ENCODE measurements at regions not wholly inside any gene's neighbourhood (a gene's known extent, or its start where the extent isn't known, plus 50 kb on each side); places are given as distances from the start of the nearest gene placed in this dataset.

- Histone ChIP-seq H3K27ac (ENCODE audit: low read length) (no peak overlapping the region), H3K9me3 (ENCODE audit: control insufficient read depth, low read depth, low read length) (no peaks in the 10 kb centered on the region)
- no CpG with 5 or more reads among the region's 3 CpGs for WGBS (ENCODE audit: insufficient coverage, low lambda C conversion rate)
Measured at GRCh38 chr10:44012921-44013320, 364.2 kb upstream of the ZNF32 start.

GRCh38 chr10:44011603-44011981 is 362.9 kb upstream of the ZNF32 start:
- no peak overlapping the region for H3K27ac ChIP-seq (ENCODE audit: low read length)
- WGBS (ENCODE audit: insufficient coverage, low lambda C conversion rate), result no CpG with 5 or more reads among the region's 5 CpGs
- no peaks in the 10 kb centered on the region for H3K36me3 ChIP-seq (ENCODE audit: control insufficient read depth, insufficient read depth, low read length)
- H3K4me1 ChIP-seq (ENCODE audit: control insufficient read depth, insufficient read depth, low read length), result no peaks in the 10 kb centered on the region
- no peak for DNase-seq
- H3K9me3 ChIP-seq (ENCODE audit: control insufficient read depth, low read depth, low read length), result no peaks in the 10 kb centered on the region
- no peaks in the 10 kb centered on the region for H3K27me3 ChIP-seq (ENCODE audit: control insufficient read depth, insufficient read depth, low read length)
- no peak overlapping the region for H3K4me3 ChIP-seq (ENCODE audit: low read length)

More at GRCh38 chr10:44012921-44013320, 364.2 kb upstream of the ZNF32 start:
- Histone ChIP-seq H3K36me3 (ENCODE audit: control insufficient read depth, insufficient read depth, low read length) (no peaks in the 10 kb centered on the region), H3K4me3 (ENCODE audit: low read length) (no peak overlapping the region), H3K27me3 (ENCODE audit: control insufficient read depth, insufficient read depth, low read length) (no peaks in the 10 kb centered on the region), H3K4me1 (ENCODE audit: control insufficient read depth, insufficient read depth, low read length) (no peaks in the 10 kb centered on the region)
- no peak for DNase-seq

GRCh38 chr10:44010873-44011602 is 362.4 kb upstream of the ZNF32 start:
- no peak for DNase-seq
- H3K27ac ChIP-seq (ENCODE audit: low read length), result no peak overlapping the region
- WGBS (ENCODE audit: insufficient coverage, low lambda C conversion rate), result no CpG with 5 or more reads among the region's 2 CpGs

GRCh38 chr10:44009891-44010632 is 361.4 kb upstream of the ZNF32 start:
- Histone ChIP-seq H3K27me3 (ENCODE audit: control insufficient read depth, insufficient read depth, low read length) (no peaks in the 10 kb centered on the region), H3K36me3 (ENCODE audit: control insufficient read depth, insufficient read depth, low read length) (no peaks in the 10 kb centered on the region), H3K27ac (ENCODE audit: low read length) (no peak overlapping the region), H3K9me3 (ENCODE audit: control insufficient read depth, low read depth, low read length) (no peaks in the 10 kb centered on the region), H3K4me1 (ENCODE audit: control insufficient read depth, insufficient read depth, low read length) (no peaks in the 10 kb centered on the region), H3K4me3 (ENCODE audit: low read length) (no peak overlapping the region)
- no peak for DNase-seq
- WGBS (ENCODE audit: insufficient coverage, low lambda C conversion rate), result 83% methylated on average over 1 of the region's 8 CpGs

More at GRCh38 chr10:44010873-44011602, 362.4 kb upstream of the ZNF32 start:
- Histone ChIP-seq H3K27me3 (ENCODE audit: control insufficient read depth, insufficient read depth, low read length) (no peaks in the 10 kb centered on the region), H3K4me3 (ENCODE audit: low read length) (no peak overlapping the region), H3K9me3 (ENCODE audit: control insufficient read depth, low read depth, low read length) (no peaks in the 10 kb centered on the region), H3K36me3 (ENCODE audit: control insufficient read depth, insufficient read depth, low read length) (no peaks in the 10 kb centered on the region), H3K4me1 (ENCODE audit: control insufficient read depth, insufficient read depth, low read length) (no peaks in the 10 kb centered on the region)

- Histone ChIP-seq H3K36me3 (ENCODE audit: control insufficient read depth, insufficient read depth, low read length) (no peaks in the 10 kb centered on the region), H3K27me3 (ENCODE audit: control insufficient read depth, insufficient read depth, low read length) (no peaks in the 10 kb centered on the region), H3K9me3 (ENCODE audit: control insufficient read depth, low read depth, low read length) (no peaks in the 10 kb centered on the region), H3K27ac (ENCODE audit: low read length) (no peak overlapping the region), H3K4me3 (ENCODE audit: low read length) (no peak overlapping the region), H3K4me1 (ENCODE audit: control insufficient read depth, insufficient read depth, low read length) (no peaks in the 10 kb centered on the region)
- WGBS (ENCODE audit: insufficient coverage, low lambda C conversion rate), result 60% methylated on average over 1 of the region's 11 CpGs
- no peak for DNase-seq
Measured at GRCh38 chr10:44008917-44009709, 360.4 kb upstream of the ZNF32 start.

GRCh38 chr10:44008270-44008916 is 359.7 kb upstream of the ZNF32 start:
- 90% methylated on average over 2 of the region's 10 CpGs for WGBS (ENCODE audit: insufficient coverage, low lambda C conversion rate)
- H3K27ac ChIP-seq (ENCODE audit: low read length), result no peak overlapping the region
- H3K36me3 ChIP-seq (ENCODE audit: control insufficient read depth, insufficient read depth, low read length), result no peaks in the 10 kb centered on the region
- no peaks in the 10 kb centered on the region for H3K4me1 ChIP-seq (ENCODE audit: control insufficient read depth, insufficient read depth, low read length)
- H3K4me3 ChIP-seq (ENCODE audit: low read length), result no peak overlapping the region
- no peaks in the 10 kb centered on the region for H3K27me3 ChIP-seq (ENCODE audit: control insufficient read depth, insufficient read depth, low read length)
- peak in 1 of 2 donors; percentile 4 for DNase-seq
- no peaks in the 10 kb centered on the region for H3K9me3 ChIP-seq (ENCODE audit: control insufficient read depth, low read depth, low read length)

- H3K27ac ChIP-seq (ENCODE audit: low read length), result no peak overlapping the region
- DNase-seq, result no peak
- no peaks in the 10 kb centered on the region for H3K27me3 ChIP-seq (ENCODE audit: control insufficient read depth, insufficient read depth, low read length)
- no peaks in the 10 kb centered on the region for H3K36me3 ChIP-seq (ENCODE audit: control insufficient read depth, insufficient read depth, low read length)
- no CpG with 5 or more reads among the region's 1 CpG for WGBS (ENCODE audit: insufficient coverage, low lambda C conversion rate)
- H3K9me3 ChIP-seq (ENCODE audit: control insufficient read depth, low read depth, low read length), result no peaks in the 10 kb centered on the region
- H3K4me1 ChIP-seq (ENCODE audit: control insufficient read depth, insufficient read depth, low read length), result no peaks in the 10 kb centered on the region
- no peak overlapping the region for H3K4me3 ChIP-seq (ENCODE audit: low read length)
Measured at GRCh38 chr10:44006771-44007170, 358.1 kb upstream of the ZNF32 start.

GRCh38 chr10:44005788-44006099 is 357.1 kb upstream of the ZNF32 start:
- H3K4me1 ChIP-seq (ENCODE audit: control insufficient read depth, insufficient read depth, low read length), result no peaks in the 10 kb centered on the region
- no peaks in the 10 kb centered on the region for H3K9me3 ChIP-seq (ENCODE audit: control insufficient read depth, low read depth, low read length)
- no peaks in the 10 kb centered on the region for H3K36me3 ChIP-seq (ENCODE audit: control insufficient read depth, insufficient read depth, low read length)
- no peak overlapping the region for H3K4me3 ChIP-seq (ENCODE audit: low read length)
- DNase-seq, result no peak
- H3K27ac ChIP-seq (ENCODE audit: low read length), result no peak overlapping the region
- H3K27me3 ChIP-seq (ENCODE audit: control insufficient read depth, insufficient read depth, low read length), result no peaks in the 10 kb centered on the region
- WGBS (ENCODE audit: insufficient coverage, low lambda C conversion rate), result 49% methylated on average over 2 of the region's 12 CpGs

GRCh38 chr10:44004913-44005787 is 356.5 kb upstream of the ZNF32 start:
- H3K27me3 ChIP-seq (ENCODE audit: control insufficient read depth, insufficient read depth, low read length), result no peaks in the 10 kb centered on the region
- no peaks in the 10 kb centered on the region for H3K4me1 ChIP-seq (ENCODE audit: control insufficient read depth, insufficient read depth, low read length)
- WGBS (ENCODE audit: insufficient coverage, low lambda C conversion rate), result no CpG with 5 or more reads among the region's 43 CpGs
- H3K36me3 ChIP-seq (ENCODE audit: control insufficient read depth, insufficient read depth, low read length), result no peaks in the 10 kb centered on the region
- no peak overlapping the region for H3K27ac ChIP-seq (ENCODE audit: low read length)
- H3K9me3 ChIP-seq (ENCODE audit: control insufficient read depth, low read depth, low read length), result no peaks in the 10 kb centered on the region
- DNase-seq, result no peak
- H3K4me3 ChIP-seq (ENCODE audit: low read length), result no peak overlapping the region
